Smooth muscle cell (in vitro differentiated cells): ENCODE measurements at regions not wholly inside any gene's neighbourhood (a gene's known extent, or its start where the extent isn't known, plus 50 kb on each side); places are given as distances from the start of the nearest gene placed in this dataset.

ENCODE experiments used
- DNase-seq: peaks from one replicate; lab custom pipeline; 2025; ENCODE audit not compliant: unreplicated experiment; lab: John Stamatoyannopoulos, UW
- H2AFZ ChIP-seq: fragments of 200-600 bp; sonication (generic); 2 replicates; pipeline ENCODE4 v1.6.0; 2016; ENCODE audit warnings: antibody characterized with exemption, low read depth, mild to moderate bottlenecking
- H3F3A ChIP-seq: fragments of 200-600 bp; sonication (generic); 2 replicates; pipeline ENCODE4 v1.6.0; 2017; ENCODE audit warnings: antibody characterized with exemption, low read depth
- H3K27ac ChIP-seq: fragments of 200-600 bp; sonication (generic); 2 replicates; pipeline ENCODE4 v1.5.1; 2016; ENCODE audit warnings: low read depth, mild to moderate bottlenecking
- H3K27me3 ChIP-seq: fragments of 200-600 bp; sonication (generic); 2 replicates; pipeline ENCODE4 v1.6.1; 2016; ENCODE audit warnings: low read depth, mild to moderate bottlenecking
- H3K36me3 ChIP-seq: fragments of 200-600 bp; sonication (generic); 2 replicates; pipeline ENCODE4 v1.5.1; 2016; ENCODE audit warnings: low read depth
- H3K4me1 ChIP-seq: fragments of 200-600 bp; sonication (generic); 2 replicates; pipeline ENCODE4 v1.5.1; 2016; ENCODE audit warnings: low read depth
- H3K4me2 ChIP-seq: fragments of 200-600 bp; sonication (generic); 2 replicates; pipeline ENCODE4 v1.6.0; 2016; ENCODE audit warnings: mild to moderate bottlenecking
- H3K4me3 ChIP-seq: fragments of 200-600 bp; sonication (generic); 2 replicates; pipeline ENCODE4 v1.5.1; 2016; ENCODE audit warnings: mild to moderate bottlenecking
- H3K79me2 ChIP-seq: fragments of 200-600 bp; sonication (generic); 2 replicates; pipeline ENCODE4 v1.6.0; 2016; ENCODE audit warnings: low read depth, mild to moderate bottlenecking
- H3K9ac ChIP-seq: fragments of 200-600 bp; sonication (generic); 2 replicates; pipeline ENCODE4 v1.6.0; 2016; ENCODE audit warnings: low read depth
- H3K9me3 ChIP-seq: fragments of 200-600 bp; sonication (generic); replicated peaks from 2 replicates; pipeline ENCODE4 v1.5.1; 2016; ENCODE audit warnings: low read depth
- H4K20me1 ChIP-seq: fragments of 200-600 bp; sonication (generic); 2 replicates; pipeline ENCODE4 v1.6.0; 2016; ENCODE audit warnings: low read depth
- WGBS: methylation state at CpG from one replicate; pipeline ENCODE4 v1.1.7; 2016; ENCODE audit warnings: low lambda C conversion rate; 5-methylcytosine and 5-hydroxymethylcytosine counted together
- TF ChIP-seq, protein P1 (sequence below): fragments of 200-600 bp; sonication (generic); IDR thresholded peaks from 2 replicates; pipeline ENCODE4 v1.5.1; 2017; ENCODE audit warnings: borderline replicate concordance, mild to moderate bottlenecking, antibody characterized with exemption; ENCODE audit not compliant: insufficient read depth, poor library complexity, severe bottlenecking

DNA sequence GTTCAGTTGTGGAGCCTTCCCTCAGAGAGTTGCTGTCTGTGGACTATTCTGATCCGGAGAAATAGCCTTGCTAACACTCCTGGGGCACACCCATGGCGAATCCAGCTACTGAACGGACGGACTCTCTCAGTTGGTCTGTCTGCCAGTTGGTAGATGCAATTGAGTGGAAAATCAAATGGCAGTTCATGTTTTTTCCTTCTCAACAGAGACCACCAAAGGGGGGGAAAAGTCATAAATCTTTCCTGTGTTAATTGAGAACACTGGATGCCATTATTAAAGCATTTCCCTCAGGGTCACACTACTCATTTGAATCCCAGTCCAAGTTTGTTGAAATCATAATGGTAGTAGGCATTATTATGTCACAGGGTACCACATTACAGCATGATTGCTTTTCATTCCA, 354.3 kb upstream of the FAR2 start:
- no peak for DNase-seq
- H3K27ac ChIP-seq = no peak overlapping the region
- H4K20me1 ChIP-seq = no peaks in the 10 kb centered on the region
- H3K36me3 ChIP-seq = no peaks in the 10 kb centered on the region
- H2AFZ ChIP-seq = peak overlapping the region; percentile 45
- TF ChIP-seq, protein P1, sequence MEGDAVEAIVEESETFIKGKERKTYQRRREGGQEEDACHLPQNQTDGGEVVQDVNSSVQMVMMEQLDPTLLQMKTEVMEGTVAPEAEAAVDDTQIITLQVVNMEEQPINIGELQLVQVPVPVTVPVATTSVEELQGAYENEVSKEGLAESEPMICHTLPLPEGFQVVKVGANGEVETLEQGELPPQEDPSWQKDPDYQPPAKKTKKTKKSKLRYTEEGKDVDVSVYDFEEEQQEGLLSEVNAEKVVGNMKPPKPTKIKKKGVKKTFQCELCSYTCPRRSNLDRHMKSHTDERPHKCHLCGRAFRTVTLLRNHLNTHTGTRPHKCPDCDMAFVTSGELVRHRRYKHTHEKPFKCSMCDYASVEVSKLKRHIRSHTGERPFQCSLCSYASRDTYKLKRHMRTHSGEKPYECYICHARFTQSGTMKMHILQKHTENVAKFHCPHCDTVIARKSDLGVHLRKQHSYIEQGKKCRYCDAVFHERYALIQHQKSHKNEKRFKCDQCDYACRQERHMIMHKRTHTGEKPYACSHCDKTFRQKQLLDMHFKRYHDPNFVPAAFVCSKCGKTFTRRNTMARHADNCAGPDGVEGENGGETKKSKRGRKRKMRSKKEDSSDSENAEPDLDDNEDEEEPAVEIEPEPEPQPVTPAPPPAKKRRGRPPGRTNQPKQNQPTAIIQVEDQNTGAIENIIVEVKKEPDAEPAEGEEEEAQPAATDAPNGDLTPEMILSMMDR = no peak
- no peak overlapping the region for H3K4me2 ChIP-seq
- H3K4me3 ChIP-seq = no peak overlapping the region
- H3K79me2 ChIP-seq = no peaks in the 10 kb centered on the region
- H3F3A ChIP-seq = peaks cover 3% of the 10 kb centered on the region
- 88% methylated on average over 4 of the region's 4 CpGs for WGBS
- H3K9me3 ChIP-seq = no peaks in the 10 kb centered on the region
- no peak overlapping the region for H3K9ac ChIP-seq
- no peaks in the 10 kb centered on the region for H3K4me1 ChIP-seq
- no peaks in the 10 kb centered on the region for H3K27me3 ChIP-seq

DNA sequence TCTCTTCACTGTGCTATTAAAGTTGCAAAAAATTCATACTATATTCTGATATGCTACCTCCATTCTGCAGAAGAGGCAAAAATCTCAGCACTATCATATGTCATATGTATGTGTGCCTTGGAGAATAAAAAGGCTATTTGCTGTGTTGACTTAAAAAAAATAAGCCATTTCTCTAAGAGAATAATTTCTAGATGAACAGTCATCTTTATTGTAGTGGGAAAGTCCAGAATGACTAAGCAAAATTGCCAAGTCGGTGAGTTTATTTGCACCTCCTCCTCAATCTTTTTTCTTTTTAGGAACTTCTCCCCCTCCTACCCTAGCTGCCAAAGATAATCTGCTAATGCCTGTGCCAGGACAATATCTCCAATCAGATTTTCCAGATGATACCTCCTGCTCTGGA, 353.8 kb upstream of the FAR2 start:
- H3K4me2 ChIP-seq = no peak overlapping the region
- no peak overlapping the region for H3K27ac ChIP-seq
- 65% methylated on average over 1 of the region's 1 CpG for WGBS
- peaks cover 3% of the 10 kb centered on the region for H3F3A ChIP-seq
- no peak overlapping the region for H2AFZ ChIP-seq
- H3K4me3 ChIP-seq = no peak overlapping the region
- TF ChIP-seq, protein P1 = no peak
- H3K4me1 ChIP-seq = no peaks in the 10 kb centered on the region
- no peak overlapping the region for H3K9ac ChIP-seq
- no peaks in the 10 kb centered on the region for H4K20me1 ChIP-seq
- no peaks in the 10 kb centered on the region for H3K79me2 ChIP-seq
- no peaks in the 10 kb centered on the region for H3K27me3 ChIP-seq
- no peaks in the 10 kb centered on the region for H3K36me3 ChIP-seq
- no peaks in the 10 kb centered on the region for H3K9me3 ChIP-seq
- DNase-seq = no peak

DNA sequence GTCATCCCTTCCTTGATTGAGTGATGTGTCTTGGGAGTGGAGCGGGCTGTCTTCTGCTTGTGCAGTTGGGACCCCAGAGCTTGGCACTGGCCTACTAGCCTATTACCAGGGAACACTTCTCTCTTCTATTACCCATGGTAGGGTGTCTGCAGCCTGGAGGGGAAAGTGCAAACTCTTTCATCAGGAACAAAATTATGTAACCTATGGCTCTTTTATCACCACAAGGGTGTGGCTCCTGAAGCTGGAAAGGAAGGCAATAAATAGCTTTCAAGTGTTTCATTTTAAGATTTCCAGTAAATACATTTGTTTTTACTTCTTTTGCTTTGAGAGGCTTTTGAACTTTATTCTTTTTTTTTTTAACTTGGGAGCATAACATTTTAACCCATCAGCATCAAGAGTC, 349.7 kb upstream of the FAR2 start:
- Histone ChIP-seq H3K36me3 (no peaks in the 10 kb centered on the region), H2AFZ (no peak overlapping the region), H4K20me1 (no peaks in the 10 kb centered on the region), H3K9me3 (no peaks in the 10 kb centered on the region), H3K4me3 (no peak overlapping the region), H3K9ac (no peak overlapping the region), H3K79me2 (no peaks in the 10 kb centered on the region), H3K27ac (no peak overlapping the region), H3K4me2 (no peak overlapping the region), H3K27me3 (no peaks in the 10 kb centered on the region), H3F3A (peaks cover 3% of the 10 kb centered on the region), H3K4me1 (no peaks in the 10 kb centered on the region)
- no peak for DNase-seq
- 100% methylated on average over 1 of the region's 1 CpG for WGBS
- TF ChIP-seq, protein P1 = no peak

DNA sequence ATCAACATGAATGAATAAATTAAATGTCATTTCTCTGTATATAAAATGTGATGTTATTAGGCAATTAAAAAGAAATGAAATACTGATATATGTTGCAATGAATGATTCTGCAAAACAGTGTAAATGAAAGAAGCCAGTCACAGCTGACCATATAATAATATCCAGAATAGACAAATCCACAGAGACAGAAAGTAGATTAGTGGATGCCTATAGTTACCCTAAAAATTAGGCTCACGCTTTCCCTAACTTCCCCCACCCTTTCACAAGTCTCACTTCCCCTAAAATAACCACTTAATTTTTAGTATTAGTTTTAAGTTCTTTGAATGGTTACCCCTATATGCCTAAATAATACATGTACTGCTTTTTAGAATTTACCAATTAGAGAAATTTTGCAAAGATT, 348.9 kb upstream of the FAR2 start:
- no peak for DNase-seq
- H4K20me1 ChIP-seq = no peaks in the 10 kb centered on the region
- H3K4me3 ChIP-seq = no peak overlapping the region
- WGBS = 93% methylated on average over 1 of the region's 1 CpG
- no peak overlapping the region for H3K4me2 ChIP-seq
- no peaks in the 10 kb centered on the region for H3K4me1 ChIP-seq
- no peak overlapping the region for H3K27ac ChIP-seq
- H3K9me3 ChIP-seq = no peaks in the 10 kb centered on the region
- H3K36me3 ChIP-seq = no peaks in the 10 kb centered on the region
- TF ChIP-seq, protein P1 = no peak
- H3K9ac ChIP-seq = no peak overlapping the region
- no peaks in the 10 kb centered on the region for H3K79me2 ChIP-seq
- no peaks in the 10 kb centered on the region for H3F3A ChIP-seq
- H3K27me3 ChIP-seq = no peaks in the 10 kb centered on the region
- no peak overlapping the region for H2AFZ ChIP-seq
